ENCODE measurements at regions not wholly inside any gene's neighbourhood (a gene's known extent, or its start where the extent isn't known, plus 50 kb on each side); places are given as distances from the start of the nearest gene placed in this dataset.

GRCh38 chrX:8404926-8405325 is 59.7 kb upstream of the VCX3B start:
- no peak for DNase-seq (ENCODE audit: low read depth)
- no peak overlapping the region for H3K4me3 ChIP-seq (ENCODE audit: control insufficient read depth, low read depth, low read length)
- no peak for TF ChIP-seq CTCF (conservative IDR thresholded peaks at IDR 0.05; ENCODE audit: control insufficient read depth, insufficient read depth, low read depth, low read length)

- DNase-seq (ENCODE audit: low read depth), result no peak
- no peak overlapping the region for H3K4me3 ChIP-seq (ENCODE audit: control insufficient read depth, low read depth, low read length)
- no peak for TF ChIP-seq CTCF (conservative IDR thresholded peaks at IDR 0.05; ENCODE audit: control insufficient read depth, insufficient read depth, low read depth, low read length)
Observed at GRCh38 chrX:8405631-8406030, 59.0 kb upstream of the VCX3B start.

GRCh38 chrX:8413279-8413678 is 51.4 kb upstream of the VCX3B start:
- H3K4me3 ChIP-seq (ENCODE audit: control insufficient read depth, low read depth, low read length), result no peak overlapping the region
- TF ChIP-seq CTCF (conservative IDR thresholded peaks at IDR 0.05; ENCODE audit: control insufficient read depth, insufficient read depth, low read depth, low read length), result no peak

More at GRCh38 chrX:8413279-8413678, 51.4 kb upstream of the VCX3B start:
- DNase-seq (ENCODE audit: low read depth), result no peak
